GM21717 (cell line): ENCODE measurements at regions not wholly inside any gene's neighbourhood (a gene's known extent, or its start where the extent isn't known, plus 50 kb on each side); places are given as distances from the start of the nearest gene placed in this dataset.
A peak's percentile ranks its signal among the peaks of the same experiment; 100 is the strongest.

Experiments used
- ATAC-seq: cut with Tn5 transposase; IDR thresholded peaks from one replicate; pipeline ENCODE4 v1.9.1; 2021; ENCODE audit warnings: mild to moderate bottlenecking, moderate library complexity; ENCODE audit not compliant: unreplicated experiment

GRCh38 chr2:183214680-183215079 lies 90.4 kb downstream of the NUP35 start:
- peak; percentile 75 for ATAC-seq

GRCh38 chr2:183215917-183216316 lies 91.7 kb downstream of the NUP35 start:
- no peak for ATAC-seq

GRCh38 chr2:183219888-183220287 lies 95.6 kb downstream of the NUP35 start:
- ATAC-seq = no peak

GRCh38 chr2:183222751-183223150 lies 98.5 kb downstream of the NUP35 start:
- ATAC-seq = no peak

GRCh38 chr2:183224948-183225347 lies 100.7 kb downstream of the NUP35 start:
- no peak for ATAC-seq

GRCh38 chr2:183227176-183227575 lies 102.9 kb downstream of the NUP35 start:
- ATAC-seq = no peak

GRCh38 chr2:183229386-183229785 lies 105.1 kb downstream of the NUP35 start:
- no peak for ATAC-seq

- no peak for ATAC-seq
Measured at GRCh38 chr2:183232161-183232865, 108.1 kb downstream of the NUP35 start.

GRCh38 chr2:183242937-183243336 lies 118.7 kb downstream of the NUP35 start:
- ATAC-seq = no peak

GRCh38 chr2:183243758-183244157 lies 119.5 kb downstream of the NUP35 start:
- no peak for ATAC-seq

- ATAC-seq = no peak
Measured at GRCh38 chr2:183244300-183244844, 120.1 kb downstream of the NUP35 start.

GRCh38 chr2:183248866-183249567 lies 124.8 kb downstream of the NUP35 start:
- ATAC-seq = no peak

GRCh38 chr2:183250061-183250460 lies 125.8 kb downstream of the NUP35 start:
- no peak for ATAC-seq

- ATAC-seq = no peak
Measured at GRCh38 chr2:183250472-183250871, 126.2 kb downstream of the NUP35 start.

GRCh38 chr2:183253441-183254130 lies 129.3 kb downstream of the NUP35 start:
- ATAC-seq = no peak

GRCh38 chr2:183255411-183255810 lies 131.2 kb downstream of the NUP35 start:
- ATAC-seq = no peak

- peak; percentile 76 for ATAC-seq
Measured at GRCh38 chr2:183259921-183260320, 135.7 kb downstream of the NUP35 start.

GRCh38 chr2:183260527-183260926 lies 136.3 kb downstream of the NUP35 start:
- ATAC-seq = no peak

- no peak for ATAC-seq
Measured at GRCh38 chr2:183264890-183265535, 140.8 kb downstream of the NUP35 start.

- peak; percentile 89 for ATAC-seq
Measured at GRCh38 chr2:183267148-183267827, 143.0 kb downstream of the NUP35 start.

- ATAC-seq = no peak
Measured at GRCh38 chr2:183269956-183270355, 145.7 kb downstream of the NUP35 start.
